Neural progenitor cell (in vitro differentiated cells): ENCODE measurements at regions not wholly inside any gene's neighbourhood (a gene's known extent, or its start where the extent isn't known, plus 50 kb on each side); places are given as distances from the start of the nearest gene placed in this dataset.

Source experiments
- DNase-seq: peaks from one replicate; pipeline ENCODE4 v3.0.0-alpha.2; 2016; ENCODE audit warnings: low spot score
- H2AFZ ChIP-seq: fragments of 200-600 bp; sonication (generic); replicated peaks from 2 replicates; pipeline ENCODE4 v1.6.1; 2016; ENCODE audit warnings: antibody characterized with exemption
- H3F3A ChIP-seq: fragments of 200-600 bp; sonication (generic); 2 replicates; pipeline ENCODE4 v1.6.1; 2016; ENCODE audit warnings: antibody characterized with exemption, low read depth
- H3K27ac ChIP-seq: fragments of 200-600 bp; sonication (generic); 2 replicates; pipeline ENCODE4 v1.5.1; 2016; ENCODE audit warnings: mild to moderate bottlenecking
- H3K27me3 ChIP-seq: fragments of 200-600 bp; sonication (generic); 2 replicates; pipeline ENCODE4 v1.6.1; 2016; ENCODE audit warnings: mild to moderate bottlenecking, moderate library complexity
- H3K36me3 ChIP-seq: fragments of 200-600 bp; sonication (generic); 2 replicates; pipeline ENCODE4 v1.5.1; 2016
- H3K4me1 ChIP-seq: fragments of 200-600 bp; sonication (generic); 2 replicates; pipeline ENCODE4 v1.6.1; 2016; ENCODE audit warnings: mixed run types
- H3K4me2 ChIP-seq: fragments of 200-600 bp; sonication (generic); 2 replicates; pipeline ENCODE4 v1.6.1; 2016
- H3K4me3 ChIP-seq: fragments of 200-600 bp; sonication (generic); 2 replicates; pipeline ENCODE4 v1.5.1; 2016
- H3K79me2 ChIP-seq: fragments of 200-600 bp; sonication (generic); 2 replicates; pipeline ENCODE4 v1.6.1; 2016; ENCODE audit warnings: low read depth
- H3K9ac ChIP-seq: fragments of 200-600 bp; sonication (generic); 2 replicates; pipeline ENCODE4 v1.6.1; 2016
- H3K9me3 ChIP-seq: fragments of 200-600 bp; sonication (generic); 2 replicates; pipeline ENCODE4 v1.5.1; 2016; ENCODE audit warnings: low read depth
- H4K20me1 ChIP-seq: fragments of 200-600 bp; sonication (generic); 2 replicates; pipeline ENCODE4 v1.6.1; 2016; ENCODE audit warnings: low read depth
- H3K27ac Mint-ChIP-seq: 3 replicates; pipeline ENCODE4 v1.8.0; 2021; ENCODE audit warnings: mixed read lengths
- H3K27me3 Mint-ChIP-seq: 2 replicates; pipeline ENCODE4 v1.8.0; 2022; ENCODE audit warnings: low read depth, mild to moderate bottlenecking, inconsistent platforms, moderate library complexity, mixed read lengths; ENCODE audit not compliant: insufficient read depth
- H3K36me3 Mint-ChIP-seq: 3 replicates; pipeline ENCODE4 v1.8.0; 2021; ENCODE audit warnings: mixed read lengths
- H3K4me1 Mint-ChIP-seq: 3 replicates; pipeline ENCODE4 v1.8.0; 2021; ENCODE audit warnings: mixed read lengths
- H3K4me3 Mint-ChIP-seq: 3 replicates; pipeline ENCODE4 v1.8.0; 2021; ENCODE audit warnings: mild to moderate bottlenecking, moderate library complexity, mixed read lengths
- H3K9me3 Mint-ChIP-seq: 3 replicates; pipeline ENCODE4 v1.8.0; 2020; ENCODE audit warnings: mixed read lengths
- EZH2 ChIP-seq: fragments of 200-600 bp; sonication (generic); IDR thresholded peaks from 2 replicates; pipeline ENCODE4 v1.6.1; 2017; ENCODE audit warnings: antibody characterized with exemption, mild to moderate bottlenecking, moderate library complexity
- EZH2phosphoT487 ChIP-seq: fragments of 200-600 bp; sonication (generic); IDR thresholded peaks from 2 replicates; pipeline ENCODE4 v1.6.1; 2017; ENCODE audit warnings: antibody characterized with exemption
- TF ChIP-seq, protein P1 (sequence below): fragments of 200-600 bp; sonication (generic); IDR thresholded peaks from 2 replicates; pipeline ENCODE4 v1.5.1; 2017; ENCODE audit warnings: antibody characterized with exemption, mild to moderate bottlenecking

DNA sequence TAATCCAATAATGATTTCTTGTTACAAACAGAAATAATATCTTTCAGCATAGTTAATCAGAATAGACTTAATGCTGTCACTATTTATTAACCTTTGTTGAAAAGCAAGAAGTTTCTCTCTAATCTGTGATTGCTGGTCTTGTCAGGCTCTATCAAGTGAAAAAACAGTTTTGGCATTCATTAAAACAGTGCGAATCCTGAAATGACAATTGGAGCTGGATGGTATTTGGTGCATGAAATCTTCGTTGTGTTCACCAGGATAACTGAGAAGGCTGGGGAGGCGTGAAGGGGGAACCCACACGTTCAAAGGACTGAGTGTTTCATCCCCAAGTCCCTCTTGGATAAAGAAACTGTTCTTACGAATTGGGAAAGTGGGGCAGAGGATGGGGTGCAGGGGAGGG, 190.2 kb upstream of the MYL2 start:
- no peak overlapping the region for H3K4me3 Mint-ChIP-seq
- peaks cover 2% of the 10 kb centered on the region for H3K36me3 Mint-ChIP-seq
- no peaks in the 10 kb centered on the region for H3K9me3 ChIP-seq
- no peak overlapping the region for H3K4me2 ChIP-seq
- no peaks in the 10 kb centered on the region for H3K36me3 ChIP-seq
- no peaks in the 10 kb centered on the region for H3K4me1 ChIP-seq
- no peaks in the 10 kb centered on the region for H3K9me3 Mint-ChIP-seq
- H3K4me1 Mint-ChIP-seq = peaks cover 11% of the 10 kb centered on the region
- H3K27ac Mint-ChIP-seq = no peak overlapping the region
- H3K27me3 ChIP-seq = no peaks in the 10 kb centered on the region
- H3F3A ChIP-seq = no peaks in the 10 kb centered on the region
- no peak overlapping the region for H3K27ac ChIP-seq
- H3K4me3 ChIP-seq = no peak overlapping the region
- no peaks in the 10 kb centered on the region for H4K20me1 ChIP-seq
- H3K79me2 ChIP-seq = peaks cover 8% of the 10 kb centered on the region
- no peak overlapping the region for H2AFZ ChIP-seq
- TF ChIP-seq EZH2 (no peak), EZH2phosphoT487 (no peak)
- TF ChIP-seq, protein P1, sequence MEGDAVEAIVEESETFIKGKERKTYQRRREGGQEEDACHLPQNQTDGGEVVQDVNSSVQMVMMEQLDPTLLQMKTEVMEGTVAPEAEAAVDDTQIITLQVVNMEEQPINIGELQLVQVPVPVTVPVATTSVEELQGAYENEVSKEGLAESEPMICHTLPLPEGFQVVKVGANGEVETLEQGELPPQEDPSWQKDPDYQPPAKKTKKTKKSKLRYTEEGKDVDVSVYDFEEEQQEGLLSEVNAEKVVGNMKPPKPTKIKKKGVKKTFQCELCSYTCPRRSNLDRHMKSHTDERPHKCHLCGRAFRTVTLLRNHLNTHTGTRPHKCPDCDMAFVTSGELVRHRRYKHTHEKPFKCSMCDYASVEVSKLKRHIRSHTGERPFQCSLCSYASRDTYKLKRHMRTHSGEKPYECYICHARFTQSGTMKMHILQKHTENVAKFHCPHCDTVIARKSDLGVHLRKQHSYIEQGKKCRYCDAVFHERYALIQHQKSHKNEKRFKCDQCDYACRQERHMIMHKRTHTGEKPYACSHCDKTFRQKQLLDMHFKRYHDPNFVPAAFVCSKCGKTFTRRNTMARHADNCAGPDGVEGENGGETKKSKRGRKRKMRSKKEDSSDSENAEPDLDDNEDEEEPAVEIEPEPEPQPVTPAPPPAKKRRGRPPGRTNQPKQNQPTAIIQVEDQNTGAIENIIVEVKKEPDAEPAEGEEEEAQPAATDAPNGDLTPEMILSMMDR = no peak
- DNase-seq = no peak
- H3K9ac ChIP-seq = no peak overlapping the region
- H3K27me3 Mint-ChIP-seq = peaks cover 8% of the 10 kb centered on the region

- Histone ChIP-seq H3K36me3 (no peaks in the 10 kb centered on the region), H3K4me1 (no peaks in the 10 kb centered on the region), H3K79me2 (no peaks in the 10 kb centered on the region), H3K9me3 (no peaks in the 10 kb centered on the region), H3K27ac (no peak overlapping the region), H3K4me2 (no peak overlapping the region), H3K4me3 (no peak overlapping the region), H2AFZ (no peak overlapping the region), H3F3A (no peaks in the 10 kb centered on the region), H3K27me3 (no peaks in the 10 kb centered on the region), H3K9ac (no peak overlapping the region), H4K20me1 (no peaks in the 10 kb centered on the region)
- Mint-ChIP-seq H3K27me3 (peaks cover 12% of the 10 kb centered on the region), H3K27ac (no peak overlapping the region), H3K9me3 (no peaks in the 10 kb centered on the region), H3K4me1 (peaks cover 14% of the 10 kb centered on the region), H3K4me3 (no peak overlapping the region), H3K36me3 (no peaks in the 10 kb centered on the region)
- TF ChIP-seq EZH2phosphoT487 (no peak), EZH2 (no peak)
- TF ChIP-seq, protein P1 = no peak
- no peak for DNase-seq
Observed at GRCh38 chr12:111108726-111109125, 188.3 kb upstream of the MYL2 start.

DNA sequence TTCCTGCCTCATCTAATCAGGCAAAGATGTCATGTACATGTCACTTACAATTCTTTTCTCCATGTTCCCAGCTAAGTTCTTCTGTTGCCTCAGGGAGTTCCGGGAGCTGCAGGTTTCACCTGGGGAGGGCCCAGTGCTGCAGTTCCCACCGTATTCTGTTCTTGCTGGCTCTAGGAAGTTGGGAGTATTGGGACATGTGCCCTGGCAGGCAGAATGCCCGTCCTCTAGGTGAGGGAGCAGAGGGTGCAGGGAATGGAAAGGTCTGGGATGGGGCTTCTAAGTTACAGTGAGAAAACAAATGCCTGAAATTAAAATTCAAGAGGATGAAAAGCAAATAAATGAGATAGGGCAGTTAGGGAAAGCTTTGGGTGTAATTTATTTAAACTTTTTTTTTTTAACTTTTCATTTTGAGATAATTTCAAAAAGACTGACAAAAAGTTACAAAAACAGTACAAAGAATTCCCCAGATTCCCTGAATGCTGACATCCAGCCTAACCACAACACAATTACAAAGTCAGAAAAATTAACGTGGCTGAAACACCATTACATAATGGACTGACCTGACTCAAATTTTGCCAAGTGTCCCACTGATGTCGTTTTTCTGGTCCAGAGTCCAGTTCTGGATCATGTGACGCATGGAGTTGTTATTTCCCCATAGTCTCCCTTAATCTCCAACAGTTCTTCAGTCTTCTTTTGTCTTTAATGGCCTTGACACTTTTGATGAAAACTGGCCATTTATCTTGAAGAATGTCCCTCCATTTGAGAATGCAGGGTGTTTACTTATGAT, 187.2 kb upstream of the MYL2 start:
- no peak overlapping the region for H3K27ac ChIP-seq
- H3K27ac Mint-ChIP-seq = no peak overlapping the region
- H3K4me1 Mint-ChIP-seq = peaks cover 9% of the 10 kb centered on the region
- no peak overlapping the region for H3K4me3 Mint-ChIP-seq
- peaks cover 9% of the 10 kb centered on the region for H3K27me3 Mint-ChIP-seq
- no peaks in the 10 kb centered on the region for H3K36me3 ChIP-seq
- no peak for TF ChIP-seq EZH2phosphoT487
- TF ChIP-seq EZH2 = no peak
- TF ChIP-seq, protein P1 = no peak
- no peaks in the 10 kb centered on the region for H3K79me2 ChIP-seq
- no peak overlapping the region for H2AFZ ChIP-seq
- no peaks in the 10 kb centered on the region for H3K36me3 Mint-ChIP-seq
- no peaks in the 10 kb centered on the region for H3K9me3 ChIP-seq
- DNase-seq = no peak
- no peak overlapping the region for H3K4me2 ChIP-seq
- H3F3A ChIP-seq = no peaks in the 10 kb centered on the region
- no peak overlapping the region for H3K4me3 ChIP-seq
- H3K9me3 Mint-ChIP-seq = no peaks in the 10 kb centered on the region
- no peak overlapping the region for H3K9ac ChIP-seq
- no peaks in the 10 kb centered on the region for H3K4me1 ChIP-seq
- no peaks in the 10 kb centered on the region for H3K27me3 ChIP-seq
- H4K20me1 ChIP-seq = no peaks in the 10 kb centered on the region
